Gastroesophageal sphincter (tissue), 3 donors: ENCODE measurements at regions not wholly inside any gene's neighbourhood (a gene's known extent, or its start where the extent isn't known, plus 50 kb on each side); places are given as distances from the start of the nearest gene placed in this dataset.

Experiments
- CTCF ChIP-seq, 4 experiments: fragments of 200-600 bp in 2 of 4; fragments of 450-650 bp in 2 of 4; sonication (generic) in 1 of 4; IDR thresholded peaks; one replicate each; pipeline ENCODE4 v1.5.1; 2017 to 2019; ENCODE audit warnings: antibody characterized with exemption in 4 of 4, mild to moderate bottlenecking in 2 of 4, moderate library complexity in 2 of 4
- EP300 ChIP-seq: sonication (generic); formaldehyde crosslinking; IDR thresholded peaks from one replicate; pipeline ENCODE4 v1.6.1; 2017; ENCODE audit warnings: antibody characterized with exemption, mild to moderate bottlenecking

DNA sequence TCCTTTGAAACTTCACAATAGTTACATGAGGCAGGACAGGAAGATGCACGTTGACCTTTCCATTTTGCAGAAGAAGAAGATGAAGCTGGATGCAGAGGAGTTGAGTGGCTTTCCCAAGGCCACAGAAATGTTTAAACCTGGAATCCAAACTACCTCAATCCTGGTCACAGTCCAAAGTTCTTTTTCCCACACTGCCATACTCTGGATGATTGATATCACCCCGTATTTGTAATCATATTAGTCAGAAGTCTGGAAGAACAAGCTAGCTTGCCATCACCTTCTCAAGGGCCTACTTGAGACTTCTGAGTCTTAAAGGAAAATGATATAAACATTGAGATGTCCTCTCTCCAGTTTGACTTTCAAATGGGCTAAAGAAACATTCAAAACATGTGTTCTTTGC, 190.1 kb downstream of the LNPK start:
- TF ChIP-seq CTCF (IDR thresholded peaks at IDR 0.05) = no peak
- TF ChIP-seq EP300 = no peak
